ENCODE measurements at regions not wholly inside any gene's neighbourhood (a gene's known extent, or its start where the extent isn't known, plus 50 kb on each side); places are given as distances from the start of the nearest gene placed in this dataset.

- TF ChIP-seq CTCF (IDR thresholded peaks at IDR 0.05), result no peak
- no peak for TF ChIP-seq POLR2AphosphoS5 (IDR thresholded peaks at IDR 0.05)
These were observed 430.2 kb downstream of the INHBA start for GRCh38 chr7:41272664-41273063.
